ENCODE measurements at regions not wholly inside any gene's neighbourhood (a gene's known extent, or its start where the extent isn't known, plus 50 kb on each side); places are given as distances from the start of the nearest gene placed in this dataset.
"Not testable (repeated sequence)": the region's sequence is repeated elsewhere in the genome, so short reads cannot be mapped to it uniquely, and the experiment has no call there.

DNA sequence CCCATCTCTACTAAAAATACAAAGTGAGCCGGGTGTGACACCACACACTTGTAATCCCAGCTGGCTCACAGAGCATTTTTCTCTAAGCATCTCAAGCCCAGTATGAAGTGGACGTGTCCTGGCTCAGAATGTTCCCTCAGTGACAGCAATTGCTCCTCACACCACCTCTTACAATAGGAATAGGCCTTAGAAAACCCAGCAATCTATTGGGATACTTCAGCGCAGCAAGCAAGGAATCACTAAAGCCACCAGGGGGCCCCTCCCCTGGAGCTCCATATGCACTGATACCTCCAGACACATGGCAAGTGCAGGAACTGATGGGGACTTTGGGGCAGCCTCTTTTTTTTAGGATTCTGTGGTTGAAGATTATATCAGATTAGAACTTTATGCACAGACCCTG, 82.5 kb upstream of the GOLGA6L6 start:
- DNase-seq (ENCODE audit: low spot score), result not testable (repeated sequence)

DNA sequence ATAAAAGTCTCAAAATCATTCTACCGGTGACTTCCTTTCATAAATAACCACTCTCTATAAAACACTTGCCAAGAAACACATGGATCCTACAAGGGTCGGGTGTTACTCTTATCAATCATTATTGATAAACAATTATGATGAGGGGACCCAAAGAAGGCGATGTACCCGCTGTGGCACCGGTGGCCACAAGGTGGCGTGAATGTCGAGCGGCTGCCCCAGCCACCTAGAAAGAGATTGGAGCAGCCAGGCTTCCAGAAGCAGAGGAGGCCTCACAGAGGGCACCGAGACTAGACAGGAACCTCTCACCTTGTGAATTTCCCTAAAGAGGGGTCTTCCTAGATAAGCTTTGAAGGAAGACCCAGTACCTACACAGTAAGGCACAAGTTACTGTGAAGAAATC, 80.5 kb upstream of the GOLGA6L6 start:
- not testable (repeated sequence) for DNase-seq (ENCODE audit: low spot score)

DNA sequence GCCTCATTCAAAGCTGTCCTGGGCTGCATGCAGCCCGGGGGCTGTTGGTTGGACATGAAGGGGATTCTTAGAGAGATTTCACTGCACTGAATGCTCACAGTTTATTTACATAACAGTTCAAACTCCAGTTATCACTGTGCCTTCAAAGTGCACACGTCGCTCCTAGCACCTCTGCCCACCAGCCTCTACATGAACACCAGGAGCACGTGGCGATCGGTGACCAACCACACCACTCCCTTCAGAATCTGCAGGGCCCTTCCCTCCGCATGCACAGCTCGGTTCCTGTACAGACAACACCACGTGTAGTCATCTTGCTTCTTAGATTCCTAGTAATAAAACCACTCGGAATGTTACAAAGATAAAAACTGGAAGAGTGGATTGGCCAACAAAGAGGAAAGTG, 72.9 kb upstream of the GOLGA6L6 start:
- not testable (repeated sequence) for DNase-seq (ENCODE audit: low spot score)

DNA sequence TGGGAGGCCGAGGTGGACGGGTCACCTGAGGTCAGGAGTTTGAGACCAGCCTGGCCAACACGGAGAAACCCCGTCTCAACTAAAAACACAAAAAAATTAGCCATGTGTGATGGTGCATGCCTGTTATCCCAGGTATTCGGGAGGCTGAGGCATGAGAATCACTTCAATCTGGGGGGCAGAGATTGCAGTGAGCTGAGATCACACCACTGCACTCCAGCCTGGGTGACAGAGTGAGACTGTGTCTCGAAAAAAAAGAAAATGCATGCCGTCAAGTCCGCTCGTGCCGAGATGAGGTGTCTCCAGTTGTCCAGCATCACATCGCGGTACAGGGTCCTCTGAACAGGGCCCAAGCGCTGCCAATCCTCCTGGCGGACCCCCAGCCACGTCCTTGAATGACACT, 71.2 kb upstream of the GOLGA6L6 start:
- DNase-seq (ENCODE audit: low spot score), result not testable (repeated sequence)

DNA sequence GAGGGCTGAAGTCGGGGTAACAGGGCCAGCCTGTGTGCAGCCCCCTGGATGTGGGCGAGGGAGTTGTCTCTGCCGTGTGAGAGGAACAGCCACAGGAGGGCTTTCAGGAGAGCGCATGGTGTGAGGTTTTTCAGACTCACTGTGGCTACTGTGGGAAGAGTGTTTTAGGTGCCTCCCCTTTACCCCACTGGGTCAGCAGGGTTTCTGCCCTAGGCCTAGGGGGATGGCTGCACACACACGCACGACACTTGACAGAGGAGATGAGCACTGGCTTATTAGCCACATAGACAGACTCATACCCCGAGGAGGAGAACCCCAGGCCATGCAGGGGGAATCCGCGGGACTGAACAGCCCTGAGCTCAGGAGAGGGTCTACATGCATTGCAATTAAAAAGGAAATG, 70.8 kb upstream of the GOLGA6L6 start:
- DNase-seq (ENCODE audit: low spot score), result not testable (repeated sequence)

DNA sequence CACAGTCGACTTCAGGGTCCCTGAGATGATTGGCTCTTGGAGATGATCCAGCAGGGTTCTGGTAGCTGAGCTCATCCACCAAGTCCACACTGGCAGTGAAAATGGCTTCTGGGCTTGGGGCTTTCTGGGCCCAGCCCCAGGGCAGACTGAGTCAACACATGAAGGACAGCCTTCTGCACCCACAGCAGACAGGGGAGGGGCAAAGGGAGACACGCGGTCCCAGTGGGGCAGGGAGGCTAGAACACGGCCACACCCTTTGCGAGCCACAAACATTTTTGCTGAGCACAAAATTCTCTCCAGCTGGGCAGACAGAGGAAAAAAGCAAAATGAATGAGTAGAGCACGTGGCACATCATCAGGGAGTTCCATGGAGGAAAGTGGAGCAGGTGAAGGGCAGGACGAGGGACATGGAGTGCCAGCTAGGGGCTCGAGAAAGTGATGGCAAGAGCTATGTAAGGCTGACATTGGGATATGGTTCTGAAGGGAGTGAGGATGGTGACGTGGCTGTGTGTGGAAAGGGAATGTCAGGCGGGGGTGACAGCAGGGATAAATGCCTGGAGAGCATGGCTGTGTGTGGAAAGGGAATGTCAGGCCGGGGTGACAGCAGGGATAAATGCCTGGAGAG, 70.2 kb upstream of the GOLGA6L6 start:
- not testable (repeated sequence) for DNase-seq (ENCODE audit: low spot score)

DNA sequence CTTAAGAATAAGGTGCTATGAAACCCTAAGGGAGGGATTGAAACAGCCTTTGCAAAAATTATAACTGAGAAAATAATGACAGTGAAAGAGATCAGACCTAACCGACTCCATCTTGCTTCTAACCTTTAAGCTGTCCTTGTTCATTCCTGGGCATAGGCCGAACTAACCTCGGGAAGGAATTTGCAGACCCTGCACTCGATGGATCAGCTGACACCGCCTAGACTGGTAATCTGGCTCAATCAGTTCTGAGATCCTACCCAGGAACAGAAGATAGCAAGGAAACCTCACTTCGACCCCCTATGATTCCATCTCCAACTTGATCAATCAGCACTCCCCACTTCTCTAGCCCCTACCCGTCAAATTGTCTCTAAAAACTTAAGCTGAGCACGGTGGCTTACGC, 66.6 kb upstream of the GOLGA6L6 start:
- not testable (repeated sequence) for DNase-seq (ENCODE audit: low spot score)

DNA sequence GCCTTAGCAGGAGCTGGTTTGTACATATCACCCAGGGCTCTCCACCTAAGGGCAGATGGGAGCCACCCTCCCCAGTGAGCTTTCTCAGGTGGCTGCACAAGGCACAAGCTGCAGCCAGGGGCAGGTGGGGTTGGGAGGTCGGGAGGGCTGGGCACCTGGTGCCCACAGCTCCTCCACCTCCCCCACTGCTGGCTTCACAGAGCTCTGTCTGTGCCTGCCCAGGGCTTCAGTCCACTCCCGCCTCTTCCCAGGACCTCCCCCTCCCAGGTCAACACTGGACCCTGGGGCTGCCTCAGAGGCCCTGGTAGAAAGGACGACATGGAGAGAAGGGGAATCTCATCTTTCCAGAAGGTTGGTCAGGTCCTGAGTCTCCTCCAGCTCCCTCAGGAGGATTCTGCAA, 55.6 kb upstream of the GOLGA6L6 start:
- not testable (repeated sequence) for DNase-seq (ENCODE audit: low spot score)

DNA sequence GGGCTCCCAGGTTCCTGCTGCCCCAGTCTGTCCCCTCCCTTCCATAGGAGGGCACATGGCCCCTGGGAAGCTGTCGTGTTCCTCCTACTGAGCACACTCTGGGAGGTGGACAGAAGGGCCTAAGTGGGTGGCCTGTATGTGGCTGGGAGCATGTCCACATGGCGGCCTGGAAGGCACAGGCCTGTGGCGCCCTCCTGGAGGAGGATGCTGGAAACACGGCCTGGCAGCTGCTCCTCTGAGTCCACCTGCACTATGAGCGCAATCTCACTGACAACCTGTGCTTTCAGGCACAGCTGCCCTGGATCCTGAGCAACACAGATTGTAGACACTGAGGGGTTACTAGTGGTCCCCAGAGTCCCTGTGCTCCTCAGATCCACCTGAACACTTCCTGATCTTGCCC, 52.6 kb upstream of the GOLGA6L6 start:
- DNase-seq (ENCODE audit: low spot score), result not testable (repeated sequence)

DNA sequence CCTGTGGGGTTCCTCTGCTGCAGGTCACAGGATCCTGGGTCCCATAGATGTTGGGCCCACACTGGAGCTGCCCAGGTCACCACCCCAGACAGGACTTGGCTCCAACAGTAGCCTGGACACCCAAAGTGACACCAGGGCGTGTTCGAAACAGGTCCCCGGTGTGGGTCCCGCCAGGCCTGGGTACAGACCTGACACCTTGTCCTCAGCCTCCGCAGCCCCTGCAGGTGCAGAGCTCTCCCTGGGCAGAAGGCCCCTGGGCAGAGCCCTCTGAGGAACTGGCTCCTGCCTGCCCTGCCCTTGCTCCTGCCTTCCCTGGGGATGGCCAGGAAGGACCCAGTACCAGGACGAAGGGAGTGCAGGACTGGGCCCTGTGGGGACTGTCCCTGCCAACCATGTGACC, 50.3 kb upstream of the GOLGA6L6 start:
- not testable (repeated sequence) for DNase-seq (ENCODE audit: low spot score)

Data from AG20443 (cell line).